ENCODE measurements at regions not wholly inside any gene's neighbourhood (a gene's known extent, or its start where the extent isn't known, plus 50 kb on each side); places are given as distances from the start of the nearest gene placed in this dataset.

- ChIA-PET CTCF (interaction anchor here (1.4 to 1.9 kb wide), 2 partner anchors 9 to 83 kb away, joined by 5 to 8 read pairs; no protein-coding TSS in a partner anchor), POLR2A (no interaction called here)
- no peaks in the 10 kb centered on the region for H3K9me3 ChIP-seq (ENCODE audit: control insufficient read depth, insufficient read depth, low read depth, low read length)
- no peaks in the 10 kb centered on the region for H3K4me1 ChIP-seq (ENCODE audit: control insufficient read depth, insufficient read depth, low read length)
- no peak overlapping the region for H3K4me3 ChIP-seq (ENCODE audit: low read depth, low read length)
- no peak for TF ChIP-seq ZNF175 (tag by site-specific recombination; IDR thresholded peaks at IDR 0.05)
- TF ChIP-seq ZBTB44 (tag by site-specific recombination; IDR thresholded peaks at IDR 0.05) = no peak
- no peak for TF ChIP-seq ZBTB11 (tag by site-specific recombination; conservative IDR thresholded peaks at IDR 0.05; ENCODE audit: low read depth)
- no peak for TF ChIP-seq GLI2 (tag by site-specific recombination; IDR thresholded peaks at IDR 0.05; ENCODE audit: borderline replicate concordance, low read depth)
- TF ChIP-seq ZNF692 (tag by site-specific recombination; IDR thresholded peaks at IDR 0.05) = no peak
- no peak for TF ChIP-seq HIC1 (tag by site-specific recombination; IDR thresholded peaks at IDR 0.05)
- no peak for TF ChIP-seq ZNF223 (tag by site-specific recombination; IDR thresholded peaks at IDR 0.05)
- no peak for TF ChIP-seq ZNF792 (tag by site-specific recombination; IDR thresholded peaks at IDR 0.05)
- no peak for TF ChIP-seq ZNF433 (tag by site-specific recombination; IDR thresholded peaks at IDR 0.05; ENCODE audit: low read depth)
- no peak for TF ChIP-seq ZBTB48 (tag by site-specific recombination; IDR thresholded peaks at IDR 0.05)
- TF ChIP-seq ZSCAN18 (tag by site-specific recombination; IDR thresholded peaks at IDR 0.05) = no peak
- no peak for TF ChIP-seq MYNN (tag by site-specific recombination; IDR thresholded peaks at IDR 0.05; ENCODE audit: borderline replicate concordance)
- TF ChIP-seq ZNF280D (tag by site-specific recombination; IDR thresholded peaks at IDR 0.05) = no peak
- no peak for TF ChIP-seq ZNF324 (tag by site-specific recombination; IDR thresholded peaks at IDR 0.05)
- TF ChIP-seq HOXC10 (CRISPR knock-in tag; IDR thresholded peaks at IDR 0.05) = no peak
- no peak overlapping the region for H3K27ac ChIP-seq (ENCODE audit: extremely low read depth, low read depth, low read length)
- H3K36me3 ChIP-seq (ENCODE audit: control insufficient read depth in 2 of 2, insufficient read depth in 1 of 2, low read length in 2 of 2) = no peaks in the 10 kb centered on the region
These were observed 288.2 kb downstream of the CENPW start for GRCh38 chr6:126628125-126628524.

All from HEK293 (cell line).